Erythroblast (primary cell): ENCODE measurements at regions not wholly inside any gene's neighbourhood (a gene's known extent, or its start where the extent isn't known, plus 50 kb on each side); places are given as distances from the start of the nearest gene placed in this dataset.

Source experiments
- GATA1 ChIP-seq: IDR thresholded peaks from 2 replicates; pipeline ENCODE4 v1.6.1; 2011; ENCODE audit warnings: low read depth, mild to moderate bottlenecking, control low read depth, low read length, moderate library complexity
- POLR2A ChIP-seq: IDR thresholded peaks from 2 replicates; pipeline ENCODE4 v1.6.1; 2011; ENCODE audit warnings: mild to moderate bottlenecking, low read length

- TF ChIP-seq POLR2A (no peak), GATA1 (no peak)
Measured at GRCh38 chr14:100667656-100668055, 59.0 kb upstream of the DLK1 start.
